HepG2 (cell line): ENCODE measurements at regions not wholly inside any gene's neighbourhood (a gene's known extent, or its start where the extent isn't known, plus 50 kb on each side); places are given as distances from the start of the nearest gene placed in this dataset.

Experiments
- ATF2 ChIP-seq: sonication (generic); formaldehyde crosslinking; IDR thresholded peaks from 2 replicates; pipeline ENCODE4 v1.4.0; 2020; ENCODE audit warnings: missing genetic modification reagents
- FOXA1 ChIP-seq, 2 experiments: fragments of 450-650 bp in 1 of 2; sonication (generic) in 1 of 2; formaldehyde crosslinking in 1 of 2; IDR thresholded peaks; 2 replicates each; pipeline versions ENCODE4 v1.4.0 to v1.6.1; 2016 to 2020; ENCODE audit warnings: missing genetic modification reagents in 1 of 2
- GABPA ChIP-seq, 2 experiments: IDR thresholded peaks; 2 replicates each; pipeline ENCODE4 v1.6.1; 2011 to 2016; ENCODE audit warnings: low read depth in 2 of 2, low read length in 1 of 2, missing biosample characterization in 1 of 2, missing genetic modification characterization in 1 of 2
- GFI1 ChIP-seq: sonication (generic); formaldehyde crosslinking; IDR thresholded peaks from 2 replicates; pipeline ENCODE4 v1.5.0; 2020; ENCODE audit warnings: missing genetic modification reagents, mild to moderate bottlenecking, borderline replicate concordance
- PAF1 ChIP-seq: IDR thresholded peaks from 2 replicates; pipeline ENCODE4 v1.6.1; 2016; ENCODE audit warnings: missing genetic modification reagents, missing compliant biosample characterization
- ZNF326 ChIP-seq: sonication (generic); formaldehyde crosslinking; IDR thresholded peaks from 2 replicates; pipeline ENCODE4 v1.4.0; 2020; ENCODE audit warnings: missing genetic modification reagents, borderline replicate concordance
- TF ChIP-seq, protein P1 (sequence below): sonication (generic); formaldehyde crosslinking; IDR thresholded peaks from 2 replicates; pipeline ENCODE4 v1.5.0; 2020; ENCODE audit warnings: missing genetic modification reagents

- TF ChIP-seq GFI1 (no peak), ZNF326 (no peak), ATF2 (no peak), PAF1 (CRISPR knock-in tag) (no peak), GABPA (IDR thresholded peaks at IDR 0.05; ENCODE audit: low read depth, low read length) (no peak), GABPA (CRISPR knock-in tag; IDR thresholded peaks at IDR 0.05; ENCODE audit: low read depth) (no peak), FOXA1 (IDR thresholded peaks at IDR 0.05) (no peak), FOXA1 (CRISPR knock-in tag; IDR thresholded peaks at IDR 0.05) (no peak)
- TF ChIP-seq, protein P1, sequence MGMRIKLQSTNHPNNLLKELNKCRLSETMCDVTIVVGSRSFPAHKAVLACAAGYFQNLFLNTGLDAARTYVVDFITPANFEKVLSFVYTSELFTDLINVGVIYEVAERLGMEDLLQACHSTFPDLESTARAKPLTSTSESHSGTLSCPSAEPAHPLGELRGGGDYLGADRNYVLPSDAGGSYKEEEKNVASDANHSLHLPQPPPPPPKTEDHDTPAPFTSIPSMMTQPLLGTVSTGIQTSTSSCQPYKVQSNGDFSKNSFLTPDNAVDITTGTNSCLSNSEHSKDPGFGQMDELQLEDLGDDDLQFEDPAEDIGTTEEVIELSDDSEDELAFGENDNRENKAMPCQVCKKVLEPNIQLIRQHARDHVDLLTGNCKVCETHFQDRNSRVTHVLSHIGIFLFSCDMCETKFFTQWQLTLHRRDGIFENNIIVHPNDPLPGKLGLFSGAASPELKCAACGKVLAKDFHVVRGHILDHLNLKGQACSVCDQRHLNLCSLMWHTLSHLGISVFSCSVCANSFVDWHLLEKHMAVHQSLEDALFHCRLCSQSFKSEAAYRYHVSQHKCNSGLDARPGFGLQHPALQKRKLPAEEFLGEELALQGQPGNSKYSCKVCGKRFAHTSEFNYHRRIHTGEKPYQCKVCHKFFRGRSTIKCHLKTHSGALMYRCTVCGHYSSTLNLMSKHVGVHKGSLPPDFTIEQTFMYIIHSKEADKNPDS = no peak
Observed at GRCh38 chr5:162268694-162269481, 201.3 kb downstream of the GABRG2 start.
